Heart left ventricle (tissue), 13 donors: ENCODE measurements at regions not wholly inside any gene's neighbourhood (a gene's known extent, or its start where the extent isn't known, plus 50 kb on each side); places are given as distances from the start of the nearest gene placed in this dataset.

Experiments
- POLR2A ChIP-seq, 2 donors: fragments of 450-650 bp; IDR thresholded peaks; one replicate each; pipeline ENCODE4 v1.6.1; 2017; ENCODE audit warnings: antibody characterized with exemption in 2 of 2, mild to moderate bottlenecking in 2 of 2, moderate library complexity in 2 of 2
- TF ChIP-seq, protein P1 (sequence below), 12 donors: fragments of 200-600 bp; sonication (generic) in 4 of 12; IDR thresholded peaks; one replicate each; pipeline versions ENCODE4 v1.5.0 to v1.8.0; 2018 to 2022; ENCODE audit warnings: antibody characterized with exemption in 12 of 12, mild to moderate bottlenecking in 5 of 12
- donor health status: ischemic (EF 13 %, LVEDD 7.1; RV severe dilation, severe dysfunction).
- donor health status: DM: no; HTN: yes; CAD: no.
- donor health status: DM: no; HTN: no; CAD: no.
- donor health status: ischemic (EF 25% LVEDD 6.9; RV normal size, moderate dysfunction).
- donor health status: ischemic (EF 25% LVEDD 5.7; RV mildly dilated, moderate dysfunction).
- donor health status: ischemic (EF 35%, LVEDD 5.7; RV mildly dilated, moderate dysfunction).
- donor health status: nonischemic (EF 11% LVEDD 7.7; RV severe dilation, severe dysfunction).
- donor health status: DM: yes; HTN: yes; CAD: no.
- donor health status: PGD.
- donor health status: ischemic (EF 29% LVEDD 5.4; RV normal size, mild dysfunction).
- donor health status: nonischemic (EF 23%, LVEDD 6.1; RV moderate dilation, normal function).

DNA sequence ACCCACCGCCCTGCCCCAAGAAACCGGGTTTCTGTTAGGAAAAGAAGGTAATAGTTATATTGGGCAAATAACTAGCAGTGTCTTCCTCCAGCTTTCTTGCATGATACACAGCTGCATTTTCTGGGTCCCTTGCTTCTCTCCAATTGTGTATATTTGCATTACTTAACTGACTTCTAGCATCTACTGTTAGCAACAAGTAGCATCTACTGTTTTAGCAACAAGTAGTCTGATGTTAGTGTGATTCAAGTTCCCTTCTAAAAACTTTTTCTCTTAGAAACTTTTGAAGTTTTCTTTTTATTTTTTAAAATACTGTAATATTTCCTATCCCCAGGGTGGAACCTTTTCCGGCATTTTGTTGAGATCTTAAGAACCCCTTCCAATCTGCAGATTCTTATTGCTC lies 221.2 kb downstream of the CLIC5 start:
- no peak for TF ChIP-seq POLR2A (IDR thresholded peaks at IDR 0.05)
- TF ChIP-seq, protein P1, sequence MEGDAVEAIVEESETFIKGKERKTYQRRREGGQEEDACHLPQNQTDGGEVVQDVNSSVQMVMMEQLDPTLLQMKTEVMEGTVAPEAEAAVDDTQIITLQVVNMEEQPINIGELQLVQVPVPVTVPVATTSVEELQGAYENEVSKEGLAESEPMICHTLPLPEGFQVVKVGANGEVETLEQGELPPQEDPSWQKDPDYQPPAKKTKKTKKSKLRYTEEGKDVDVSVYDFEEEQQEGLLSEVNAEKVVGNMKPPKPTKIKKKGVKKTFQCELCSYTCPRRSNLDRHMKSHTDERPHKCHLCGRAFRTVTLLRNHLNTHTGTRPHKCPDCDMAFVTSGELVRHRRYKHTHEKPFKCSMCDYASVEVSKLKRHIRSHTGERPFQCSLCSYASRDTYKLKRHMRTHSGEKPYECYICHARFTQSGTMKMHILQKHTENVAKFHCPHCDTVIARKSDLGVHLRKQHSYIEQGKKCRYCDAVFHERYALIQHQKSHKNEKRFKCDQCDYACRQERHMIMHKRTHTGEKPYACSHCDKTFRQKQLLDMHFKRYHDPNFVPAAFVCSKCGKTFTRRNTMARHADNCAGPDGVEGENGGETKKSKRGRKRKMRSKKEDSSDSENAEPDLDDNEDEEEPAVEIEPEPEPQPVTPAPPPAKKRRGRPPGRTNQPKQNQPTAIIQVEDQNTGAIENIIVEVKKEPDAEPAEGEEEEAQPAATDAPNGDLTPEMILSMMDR (IDR thresholded peaks at IDR 0.05): no peak
